Astrocyte of the cerebellum (primary cell): ENCODE measurements at regions not wholly inside any gene's neighbourhood (a gene's known extent, or its start where the extent isn't known, plus 50 kb on each side); places are given as distances from the start of the nearest gene placed in this dataset.

Experiments
- DNase-seq: peaks from one replicate; pipeline ENCODE4 v3.0.0-alpha.2; 2011; ENCODE audit warnings: low read depth
- H3K4me3 ChIP-seq: 2 replicates; pipeline ENCODE4 v1.5.1; 2011; ENCODE audit warnings: mild to moderate bottlenecking, low read depth, low read length, moderate library complexity
- in situ Hi-C: cut with HindIII; loops from 2 replicates; pipeline ENCODE4 v1.10.0; 2017; ENCODE audit warnings: low sequenced_read_pairs
- TF ChIP-seq, protein P1 (sequence below): IDR thresholded peaks from 2 replicates; pipeline ENCODE4 v1.5.1; 2012; ENCODE audit warnings: low read length, low read depth, moderate library complexity, mild to moderate bottlenecking; ENCODE audit errors: missing control alignments

DNA sequence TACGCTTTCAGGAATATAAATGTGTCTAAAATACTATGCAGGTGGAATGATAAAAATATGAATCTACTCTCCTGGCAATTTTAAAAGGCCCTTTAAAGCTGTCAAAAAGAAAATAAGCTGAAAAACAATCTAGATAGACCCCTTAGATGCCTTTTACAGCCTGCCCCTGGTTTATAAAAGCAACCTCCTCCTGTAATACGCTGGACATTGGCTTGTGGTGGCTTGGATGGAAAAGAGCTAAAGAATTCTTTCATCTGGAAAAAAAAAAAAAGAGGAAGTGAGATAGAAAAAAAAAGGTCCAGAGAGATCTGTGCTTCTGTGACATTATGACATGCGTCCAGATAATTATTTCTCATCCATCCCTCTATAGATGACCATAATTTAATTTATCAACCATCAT lies 115.9 kb upstream of the NRSN1 start:
- in situ Hi-C loops, result no loop called here
- no peak for DNase-seq
- no peak overlapping the region for H3K4me3 ChIP-seq
- TF ChIP-seq, protein P1, sequence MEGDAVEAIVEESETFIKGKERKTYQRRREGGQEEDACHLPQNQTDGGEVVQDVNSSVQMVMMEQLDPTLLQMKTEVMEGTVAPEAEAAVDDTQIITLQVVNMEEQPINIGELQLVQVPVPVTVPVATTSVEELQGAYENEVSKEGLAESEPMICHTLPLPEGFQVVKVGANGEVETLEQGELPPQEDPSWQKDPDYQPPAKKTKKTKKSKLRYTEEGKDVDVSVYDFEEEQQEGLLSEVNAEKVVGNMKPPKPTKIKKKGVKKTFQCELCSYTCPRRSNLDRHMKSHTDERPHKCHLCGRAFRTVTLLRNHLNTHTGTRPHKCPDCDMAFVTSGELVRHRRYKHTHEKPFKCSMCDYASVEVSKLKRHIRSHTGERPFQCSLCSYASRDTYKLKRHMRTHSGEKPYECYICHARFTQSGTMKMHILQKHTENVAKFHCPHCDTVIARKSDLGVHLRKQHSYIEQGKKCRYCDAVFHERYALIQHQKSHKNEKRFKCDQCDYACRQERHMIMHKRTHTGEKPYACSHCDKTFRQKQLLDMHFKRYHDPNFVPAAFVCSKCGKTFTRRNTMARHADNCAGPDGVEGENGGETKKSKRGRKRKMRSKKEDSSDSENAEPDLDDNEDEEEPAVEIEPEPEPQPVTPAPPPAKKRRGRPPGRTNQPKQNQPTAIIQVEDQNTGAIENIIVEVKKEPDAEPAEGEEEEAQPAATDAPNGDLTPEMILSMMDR, result no peak

DNA sequence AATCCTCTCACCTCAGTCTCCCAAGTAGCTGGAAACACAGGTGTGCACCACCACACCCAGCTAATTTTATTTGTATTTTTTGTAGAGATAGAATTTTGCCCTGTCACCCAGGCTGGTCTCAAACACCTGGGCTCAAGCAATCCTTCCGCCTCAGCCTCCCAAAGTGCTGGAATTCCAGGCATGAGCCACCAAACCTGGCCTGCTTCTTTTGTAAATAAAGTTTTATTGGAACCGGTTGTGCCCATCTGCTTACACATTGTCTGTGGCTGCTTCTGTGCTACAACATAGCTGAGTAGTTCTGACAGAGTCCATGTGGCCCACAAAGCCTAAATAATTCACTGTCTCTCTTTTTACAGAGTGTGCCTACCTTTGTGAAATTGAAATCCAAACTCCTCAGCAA lies 109.7 kb upstream of the NRSN1 start:
- TF ChIP-seq, protein P1, result no peak
- no peak for DNase-seq
- H3K4me3 ChIP-seq, result no peak overlapping the region
- in situ Hi-C loops, result no loop called here

DNA sequence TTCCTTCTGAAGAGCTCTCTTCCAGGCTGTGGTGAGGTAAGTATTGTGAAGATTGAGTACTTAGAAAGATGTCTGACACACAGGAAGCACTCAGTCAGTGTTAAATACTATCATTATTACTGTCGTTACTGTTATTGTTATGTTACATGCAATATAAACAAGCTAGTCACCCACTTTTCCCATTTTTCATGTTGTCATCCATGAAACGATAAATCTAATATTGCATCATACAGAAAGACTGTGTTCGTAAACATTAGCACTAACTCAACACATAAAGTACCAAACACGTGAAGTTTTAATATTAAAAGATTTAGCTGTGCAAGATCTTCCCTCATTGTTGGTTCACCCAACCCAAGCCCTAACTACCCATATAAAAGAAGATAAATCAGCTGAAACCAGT lies 109.2 kb upstream of the NRSN1 start:
- in situ Hi-C loops, result no loop called here
- DNase-seq, result no peak
- H3K4me3 ChIP-seq, result no peak overlapping the region
- TF ChIP-seq, protein P1, result no peak

DNA sequence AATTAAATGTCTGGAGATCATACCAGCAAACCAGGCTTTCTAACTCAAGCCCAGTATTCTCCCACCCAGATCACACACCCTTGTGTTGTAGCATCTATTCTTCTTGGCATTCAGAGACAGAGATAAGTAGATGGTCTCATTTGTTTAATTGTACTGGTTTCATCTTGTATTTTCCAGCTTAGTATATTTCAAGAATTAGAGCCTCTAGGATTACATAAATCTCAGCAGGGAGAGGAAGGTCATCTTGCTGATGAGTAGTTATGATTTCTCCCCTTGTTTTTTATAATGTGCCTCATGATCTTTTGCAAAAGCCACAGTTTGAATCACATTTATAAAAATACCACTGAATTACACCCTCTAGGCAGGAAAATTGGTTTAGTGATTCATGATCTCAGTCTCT lies 106.6 kb upstream of the NRSN1 start:
- in situ Hi-C loops, result no loop called here
- TF ChIP-seq, protein P1, result no peak
- H3K4me3 ChIP-seq, result no peak overlapping the region
- no peak for DNase-seq

DNA sequence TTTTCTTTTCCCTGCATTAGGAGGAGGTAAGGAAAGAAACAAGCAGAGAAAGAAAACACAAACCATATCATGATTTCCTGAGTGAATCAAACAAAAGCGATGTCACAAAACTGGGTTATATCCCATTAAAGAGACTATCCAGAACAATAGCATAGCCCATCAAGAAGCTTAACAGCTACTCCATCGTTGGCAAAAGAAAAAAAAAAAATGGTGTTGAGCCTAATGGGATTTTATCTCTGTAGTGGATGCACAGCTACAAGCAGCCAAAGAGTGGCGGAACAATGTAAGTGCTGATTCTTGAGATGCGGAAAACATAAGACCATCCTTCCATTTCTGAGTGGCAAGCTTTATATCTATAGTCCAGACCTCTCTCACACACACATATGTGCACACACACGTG lies 106.2 kb upstream of the NRSN1 start:
- TF ChIP-seq, protein P1, result no peak
- in situ Hi-C loops, result no loop called here
- no peak for DNase-seq
- H3K4me3 ChIP-seq, result no peak overlapping the region

DNA sequence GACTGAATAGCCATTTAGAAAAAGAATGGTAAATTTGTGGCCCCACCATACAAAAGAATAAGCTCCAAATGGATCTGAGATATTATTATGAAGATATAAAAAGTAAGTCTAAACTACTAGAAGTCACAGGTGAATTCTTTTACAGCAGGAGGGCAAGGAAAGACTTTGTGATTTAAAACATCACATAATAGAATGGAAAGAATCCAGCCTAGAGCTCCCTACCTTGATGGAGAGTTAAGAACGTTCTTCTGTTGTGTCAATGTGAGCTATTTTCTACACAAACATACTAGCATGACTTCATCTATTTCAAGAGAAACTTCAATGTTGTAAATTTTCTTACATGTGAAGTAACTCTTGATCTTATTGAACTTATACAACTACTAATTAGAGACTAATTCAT lies 100.0 kb upstream of the NRSN1 start:
- in situ Hi-C loops, result no loop called here
- no peak overlapping the region for H3K4me3 ChIP-seq

DNA sequence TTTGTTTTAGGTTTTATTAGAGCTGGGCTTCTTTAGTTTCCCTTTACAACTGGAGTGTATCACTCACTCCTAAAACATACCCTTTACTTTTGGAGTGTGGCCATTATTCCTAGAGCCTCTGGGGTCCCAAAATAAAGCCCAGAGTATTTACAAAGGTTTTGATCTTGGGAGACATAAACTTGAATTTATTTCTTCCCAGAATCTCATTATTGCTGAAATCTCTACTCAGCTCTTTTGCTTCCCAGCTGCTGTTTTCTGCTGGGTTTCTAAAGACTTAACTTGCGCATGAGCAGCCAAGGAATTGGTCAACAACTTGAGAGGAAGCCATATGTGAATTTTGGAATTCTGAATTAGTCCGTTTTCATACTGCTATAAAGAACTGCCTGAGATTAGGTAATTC lies 94.5 kb upstream of the NRSN1 start:
- in situ Hi-C loops, result no loop called here
- no peak for DNase-seq
- TF ChIP-seq, protein P1, result no peak
- H3K4me3 ChIP-seq, result no peak overlapping the region

More for the DNA sequence above, 100.0 kb upstream of the NRSN1 start:
- no peak for DNase-seq
- TF ChIP-seq, protein P1, result no peak
